GM06990 (cell line): ENCODE measurements at regions not wholly inside any gene's neighbourhood (a gene's known extent, or its start where the extent isn't known, plus 50 kb on each side); places are given as distances from the start of the nearest gene placed in this dataset.

Source experiments
- DNase-seq: peaks from one replicate; pipeline ENCODE4 v3.0.0-alpha.2; 2011; ENCODE audit not compliant: insufficient read length; ENCODE audit errors: extremely low read depth
- H3K27me3 ChIP-seq: replicated peaks from 2 replicates; pipeline ENCODE4 v1.6.0; 2011; ENCODE audit warnings: low read length; ENCODE audit not compliant: control insufficient read depth, insufficient read depth
- H3K36me3 ChIP-seq: 2 replicates; pipeline ENCODE4 v1.5.1; 2011; ENCODE audit warnings: low read length; ENCODE audit not compliant: control insufficient read depth, insufficient read depth
- H3K4me3 ChIP-seq: replicated peaks from 2 replicates; pipeline ENCODE4 v1.5.1; 2011; ENCODE audit warnings: low read depth, mild to moderate bottlenecking, control low read depth, low read length
- CTCF ChIP-seq: IDR thresholded peaks from 2 replicates; pipeline ENCODE4 v1.5.1; 2011; ENCODE audit warnings: low read length, control low read depth, mild to moderate bottlenecking, inconsistent platforms; ENCODE audit not compliant: insufficient read depth, poor library complexity, severe bottlenecking

- H3K27me3 ChIP-seq = no peaks in the 10 kb centered on the region
- H3K36me3 ChIP-seq = no peaks in the 10 kb centered on the region
- no peak overlapping the region for H3K4me3 ChIP-seq
- DNase-seq = no peak
- TF ChIP-seq CTCF = no peak
Measured at GRCh38 chr3:27960133-27960532, 238.0 kb upstream of the EOMES start.

GRCh38 chr3:27963519-27963918, 241.4 kb upstream of the EOMES start:
- H3K36me3 ChIP-seq = no peaks in the 10 kb centered on the region

GRCh38 chr3:27971600-27971999, 249.5 kb upstream of the EOMES start:
- no peak for TF ChIP-seq CTCF
- no peak overlapping the region for H3K4me3 ChIP-seq
- DNase-seq = no peak
- H3K27me3 ChIP-seq = no peaks in the 10 kb centered on the region
- no peaks in the 10 kb centered on the region for H3K36me3 ChIP-seq

More at GRCh38 chr3:27963519-27963918, 241.4 kb upstream of the EOMES start:
- TF ChIP-seq CTCF = no peak
- no peak for DNase-seq
- H3K4me3 ChIP-seq = no peak overlapping the region
- no peaks in the 10 kb centered on the region for H3K27me3 ChIP-seq

GRCh38 chr3:27976933-27977332, 254.8 kb upstream of the EOMES start:
- no peak for DNase-seq

GRCh38 chr3:27978440-27978839, 256.3 kb upstream of the EOMES start:
- DNase-seq = no peak
- no peak for TF ChIP-seq CTCF
- Histone ChIP-seq H3K4me3 (no peak overlapping the region), H3K27me3 (no peaks in the 10 kb centered on the region), H3K36me3 (no peaks in the 10 kb centered on the region)

More at GRCh38 chr3:27976933-27977332, 254.8 kb upstream of the EOMES start:
- H3K36me3 ChIP-seq = no peaks in the 10 kb centered on the region
- no peak for TF ChIP-seq CTCF
- no peak overlapping the region for H3K4me3 ChIP-seq
- H3K27me3 ChIP-seq = no peaks in the 10 kb centered on the region

- DNase-seq = no peak
Measured at GRCh38 chr3:27985369-27986035, 255.9 kb upstream of the CMC1 start.

More at GRCh38 chr3:27985369-27986035, 255.9 kb upstream of the CMC1 start:
- TF ChIP-seq CTCF = no peak
- Histone ChIP-seq H3K27me3 (no peaks in the 10 kb centered on the region), H3K36me3 (no peaks in the 10 kb centered on the region), H3K4me3 (no peak overlapping the region)
